GM12875 (cell line): ENCODE measurements at regions not wholly inside any gene's neighbourhood (a gene's known extent, or its start where the extent isn't known, plus 50 kb on each side); places are given as distances from the start of the nearest gene placed in this dataset.
"Not testable (repeated sequence)": the region's sequence is repeated elsewhere in the genome, so short reads cannot be mapped to it uniquely, and the experiment has no call there.

ENCODE experiments used
- H3K4me3 ChIP-seq: one replicate; pipeline ENCODE4 v1.5.1; 2011; ENCODE audit warnings: low read depth, low read length, control low read depth
- TF ChIP-seq, protein P1 (sequence below): IDR thresholded peaks from 2 replicates; pipeline ENCODE4 v1.5.1; 2011; ENCODE audit warnings: low read depth, mild to moderate bottlenecking, control low read depth, inconsistent platforms, low read length, moderate library complexity, borderline replicate concordance; ENCODE audit not compliant: insufficient read depth

DNA sequence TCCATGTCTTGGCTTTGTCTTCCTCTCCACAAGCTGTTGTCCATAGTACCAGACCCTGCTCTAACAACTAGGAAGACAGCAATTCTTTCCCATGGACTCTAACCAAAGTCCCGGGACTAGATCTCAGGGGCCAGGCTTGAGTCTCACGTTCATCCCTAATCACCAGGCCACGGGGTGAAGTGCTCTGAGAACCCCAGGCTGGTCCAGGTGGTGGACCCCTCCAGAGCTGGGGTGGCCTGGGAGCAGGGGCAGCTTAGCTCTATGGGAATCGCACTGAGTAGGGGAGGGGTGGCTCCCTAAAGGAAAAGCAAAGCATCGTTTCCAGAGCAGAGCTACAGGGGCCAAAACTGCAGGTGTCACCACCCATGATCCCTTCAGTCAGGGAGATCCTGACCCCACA lies 150.9 kb downstream of the TPRA1 start:
- TF ChIP-seq, protein P1, sequence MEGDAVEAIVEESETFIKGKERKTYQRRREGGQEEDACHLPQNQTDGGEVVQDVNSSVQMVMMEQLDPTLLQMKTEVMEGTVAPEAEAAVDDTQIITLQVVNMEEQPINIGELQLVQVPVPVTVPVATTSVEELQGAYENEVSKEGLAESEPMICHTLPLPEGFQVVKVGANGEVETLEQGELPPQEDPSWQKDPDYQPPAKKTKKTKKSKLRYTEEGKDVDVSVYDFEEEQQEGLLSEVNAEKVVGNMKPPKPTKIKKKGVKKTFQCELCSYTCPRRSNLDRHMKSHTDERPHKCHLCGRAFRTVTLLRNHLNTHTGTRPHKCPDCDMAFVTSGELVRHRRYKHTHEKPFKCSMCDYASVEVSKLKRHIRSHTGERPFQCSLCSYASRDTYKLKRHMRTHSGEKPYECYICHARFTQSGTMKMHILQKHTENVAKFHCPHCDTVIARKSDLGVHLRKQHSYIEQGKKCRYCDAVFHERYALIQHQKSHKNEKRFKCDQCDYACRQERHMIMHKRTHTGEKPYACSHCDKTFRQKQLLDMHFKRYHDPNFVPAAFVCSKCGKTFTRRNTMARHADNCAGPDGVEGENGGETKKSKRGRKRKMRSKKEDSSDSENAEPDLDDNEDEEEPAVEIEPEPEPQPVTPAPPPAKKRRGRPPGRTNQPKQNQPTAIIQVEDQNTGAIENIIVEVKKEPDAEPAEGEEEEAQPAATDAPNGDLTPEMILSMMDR = no peak
- H3K4me3 ChIP-seq = no peak overlapping the region

DNA sequence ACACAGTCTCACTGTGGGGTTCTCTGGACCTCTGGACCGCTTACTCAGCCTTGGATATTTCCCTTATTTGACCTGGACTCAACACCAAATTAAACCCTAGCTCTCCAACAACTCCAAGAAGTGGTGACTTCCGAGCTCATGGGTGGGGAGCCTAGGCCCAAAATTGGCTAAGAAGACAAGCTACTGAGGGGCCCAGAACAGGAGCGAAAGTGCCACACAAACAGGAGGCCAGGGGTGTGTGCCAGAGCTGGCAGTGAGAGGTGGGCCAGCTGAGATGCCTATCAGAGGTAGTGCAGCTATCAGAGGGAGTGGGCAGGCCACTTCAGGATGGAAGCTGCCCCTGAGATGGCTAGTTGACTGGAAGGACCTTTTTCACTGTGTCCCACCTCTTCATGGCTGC lies 151.1 kb upstream of the PRR20G start:
- TF ChIP-seq, protein P1 = no peak
- H3K4me3 ChIP-seq = no peak overlapping the region

DNA sequence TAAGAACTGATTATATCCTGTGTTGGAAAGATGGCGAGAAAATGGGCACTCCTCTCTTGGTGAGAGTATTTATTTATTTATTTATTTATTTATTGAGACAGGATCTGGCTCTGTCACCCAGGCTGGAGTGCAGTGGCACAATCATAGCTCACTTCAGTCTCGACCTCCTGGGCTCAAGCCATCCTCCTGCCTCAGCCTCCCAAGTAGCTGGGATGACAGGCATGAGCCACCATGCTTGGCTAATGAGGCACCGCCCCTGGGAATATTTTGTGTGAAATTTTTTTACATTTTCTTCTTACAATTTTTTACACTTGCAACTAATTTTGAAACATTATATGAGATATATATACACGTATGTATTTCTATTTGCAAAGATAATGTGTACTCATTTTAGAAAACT lies 150.5 kb upstream of the PRR20G start:
- no peak overlapping the region for H3K4me3 ChIP-seq
- TF ChIP-seq, protein P1 = no peak

DNA sequence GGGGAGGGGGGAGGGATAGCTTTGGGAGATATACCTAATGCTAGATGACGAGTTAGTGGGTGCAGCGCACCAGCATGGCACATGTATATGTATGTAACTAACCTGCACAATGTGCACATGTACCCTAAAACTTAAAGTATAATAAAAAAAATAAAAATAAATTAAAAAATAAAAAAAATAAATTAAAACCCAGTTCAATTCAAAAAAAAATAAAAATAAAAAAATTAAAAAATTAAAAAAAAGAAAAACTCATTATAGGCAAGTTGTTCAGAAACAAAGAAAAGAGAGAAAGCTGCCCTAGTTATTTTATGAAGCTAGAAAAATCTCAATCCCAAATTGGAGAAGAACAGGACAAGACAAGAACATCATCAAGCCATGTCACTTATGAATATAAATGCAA lies 147.5 kb upstream of the PRR20G start:
- H3K4me3 ChIP-seq = not testable (repeated sequence)

DNA sequence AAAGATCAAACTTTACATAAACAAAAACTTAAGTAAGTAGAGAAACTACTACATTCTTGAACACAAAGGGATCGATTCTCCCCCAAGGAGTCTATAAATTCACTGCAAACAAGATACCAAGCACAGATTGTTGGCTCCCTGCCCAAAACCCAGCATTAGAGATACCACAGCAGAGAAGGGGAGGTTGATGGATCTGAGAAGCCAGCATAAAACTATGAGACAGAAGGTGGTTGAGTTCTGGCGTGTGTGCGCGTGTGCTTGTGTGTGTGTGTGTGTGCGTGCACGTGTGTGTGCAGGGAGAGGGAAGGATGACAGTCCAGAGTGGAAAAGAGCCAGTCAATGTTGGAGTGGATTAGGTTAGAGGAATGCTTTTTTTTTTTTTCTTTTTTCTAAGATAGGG lies 143.2 kb upstream of the PRR20G start:
- TF ChIP-seq, protein P1 = no peak
- H3K4me3 ChIP-seq = no peak overlapping the region

DNA sequence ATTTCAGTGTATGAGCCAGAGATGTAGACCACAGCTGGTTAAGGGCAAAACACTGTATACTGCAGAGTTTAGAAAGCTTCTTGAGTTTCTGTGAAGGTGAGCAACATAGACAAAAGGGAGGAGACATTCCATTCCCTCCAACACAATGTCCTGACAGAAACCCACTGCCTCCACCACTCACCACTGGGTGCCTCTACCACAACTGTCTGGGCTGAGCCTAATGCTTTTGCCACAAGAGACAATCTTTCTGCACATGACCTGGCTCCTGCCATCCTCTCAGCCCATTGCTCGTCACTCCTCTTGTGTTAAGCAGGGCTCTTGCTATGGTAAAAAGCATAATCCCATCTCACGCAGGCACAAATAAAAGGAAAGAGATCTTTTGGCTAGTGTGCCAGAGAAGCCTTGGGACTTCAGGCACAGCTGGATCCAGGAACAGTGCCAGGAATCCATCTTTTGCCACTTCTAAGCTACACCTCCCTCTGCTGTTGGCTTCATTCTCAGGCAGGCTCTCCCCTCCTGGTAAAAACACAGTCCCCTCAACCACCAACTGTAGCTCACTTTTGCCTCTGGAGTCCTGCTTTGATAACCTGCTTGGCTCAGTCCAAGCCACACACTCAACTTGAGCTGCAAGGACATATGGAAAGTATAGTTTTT lies 140.6 kb upstream of the PRR20G start:
- TF ChIP-seq, protein P1 = no peak

DNA sequence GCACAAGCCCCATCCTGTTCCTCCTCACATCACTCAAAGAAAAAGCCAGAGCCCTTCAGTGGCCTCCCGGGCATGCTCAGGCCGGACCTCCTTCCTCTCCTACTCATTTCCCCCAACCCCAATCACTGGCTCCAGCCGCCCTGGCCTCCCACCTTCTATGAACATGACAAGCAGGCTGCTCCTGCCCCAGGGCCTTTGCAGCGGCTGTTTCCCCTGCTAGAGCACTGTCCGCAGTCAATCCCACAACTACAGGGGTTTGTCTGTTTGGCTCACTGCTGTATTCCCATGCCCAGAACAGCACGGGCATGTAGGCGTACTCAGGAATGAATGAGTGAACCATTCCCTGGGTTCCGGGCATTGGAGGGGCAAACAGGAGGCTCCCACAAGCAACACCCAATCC lies 139.8 kb upstream of the PRR20G start:
- TF ChIP-seq, protein P1 = no peak
- no peak overlapping the region for H3K4me3 ChIP-seq

More for the DNA sequence above, 140.6 kb upstream of the PRR20G start:
- H3K4me3 ChIP-seq = no peak overlapping the region

DNA sequence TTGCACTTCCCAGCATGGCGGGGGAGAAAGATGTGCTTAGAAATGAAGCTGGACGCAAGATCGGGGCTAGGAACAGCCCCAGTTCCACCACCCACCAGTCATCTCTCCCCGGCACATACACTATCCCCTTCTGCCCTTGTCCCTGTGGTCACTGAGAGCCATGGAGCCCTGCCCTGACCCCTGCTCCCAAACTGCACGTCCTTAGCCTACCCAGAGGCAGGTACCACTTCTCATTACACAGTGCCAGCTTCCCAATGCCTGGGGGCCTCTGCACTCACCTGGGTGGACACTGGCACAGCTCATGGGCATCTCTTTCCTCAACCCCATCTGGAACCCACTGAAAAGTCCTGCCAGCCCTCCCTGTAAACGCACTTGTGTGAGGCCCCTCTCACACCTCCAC lies 139.3 kb upstream of the PRR20G start:
- no peak overlapping the region for H3K4me3 ChIP-seq
- TF ChIP-seq, protein P1 = no peak
